ENCODE measurements at regions not wholly inside any gene's neighbourhood (a gene's known extent, or its start where the extent isn't known, plus 50 kb on each side); places are given as distances from the start of the nearest gene placed in this dataset.
A peak's percentile ranks its signal among the peaks of the same experiment; 100 is the strongest.

- in situ Hi-C loops (cut with HindIII; ENCODE audit: low sequenced_read_pairs) = no loop called here
- DNase-seq (ENCODE audit: low spot score) = no peak
Observed at GRCh38 chr1:118744420-118744819, 243.7 kb downstream of the TBX15 start.

GRCh38 chr1:118739501-118739900 is 248.6 kb downstream of the TBX15 start:
- no peak for DNase-seq (ENCODE audit: low spot score)

GRCh38 chr1:118736322-118736721 is 251.8 kb downstream of the TBX15 start:
- no peak for DNase-seq (ENCODE audit: low spot score)
- in situ Hi-C loops (cut with HindIII; ENCODE audit: low sequenced_read_pairs) = no loop called here

More at GRCh38 chr1:118739501-118739900, 248.6 kb downstream of the TBX15 start:
- in situ Hi-C loops (cut with HindIII; ENCODE audit: low sequenced_read_pairs) = no loop called here

- in situ Hi-C loops (cut with HindIII; ENCODE audit: low sequenced_read_pairs) = no loop called here
- no peak for DNase-seq (ENCODE audit: low spot score)
Observed at GRCh38 chr1:118717893-118718292, 270.2 kb downstream of the TBX15 start.

- in situ Hi-C loops (cut with HindIII; ENCODE audit: low sequenced_read_pairs) = no loop called here
- no peak for DNase-seq (ENCODE audit: low spot score)
Observed at GRCh38 chr1:118716775-118717174, 271.4 kb downstream of the TBX15 start.

- in situ Hi-C loops (cut with HindIII; ENCODE audit: low sequenced_read_pairs) = no loop called here
- DNase-seq (ENCODE audit: low spot score) = no peak
Observed at GRCh38 chr1:118711356-118711755, 276.8 kb downstream of the TBX15 start.

- in situ Hi-C loops (cut with HindIII; ENCODE audit: low sequenced_read_pairs) = no loop called here
- no peak for DNase-seq (ENCODE audit: low spot score)
Observed at GRCh38 chr1:118698911-118699310, 289.2 kb downstream of the TBX15 start.

DNA sequence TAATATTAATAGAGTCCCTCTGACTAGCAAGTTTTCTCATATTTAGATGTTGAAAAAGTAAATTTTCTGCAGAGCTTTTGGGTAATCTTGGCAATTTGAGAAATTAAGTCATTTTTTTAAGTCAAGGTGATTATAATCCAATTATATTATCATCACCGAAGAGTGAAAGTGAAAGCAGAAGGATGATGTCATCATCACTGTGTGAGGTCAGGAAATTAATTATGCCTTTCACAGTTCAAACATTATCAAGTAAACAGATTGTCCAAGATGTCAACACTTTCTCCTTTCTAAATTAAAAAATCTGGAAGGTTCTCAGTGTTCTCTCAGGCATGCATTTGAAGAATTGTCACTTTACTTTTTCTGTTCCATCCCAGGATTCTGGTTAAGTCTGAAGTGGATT is 296.0 kb downstream of the TBX15 start:
- in situ Hi-C loops (cut with HindIII; ENCODE audit: low sequenced_read_pairs) = no loop called here
- no peak for DNase-seq (ENCODE audit: low spot score)

DNA sequence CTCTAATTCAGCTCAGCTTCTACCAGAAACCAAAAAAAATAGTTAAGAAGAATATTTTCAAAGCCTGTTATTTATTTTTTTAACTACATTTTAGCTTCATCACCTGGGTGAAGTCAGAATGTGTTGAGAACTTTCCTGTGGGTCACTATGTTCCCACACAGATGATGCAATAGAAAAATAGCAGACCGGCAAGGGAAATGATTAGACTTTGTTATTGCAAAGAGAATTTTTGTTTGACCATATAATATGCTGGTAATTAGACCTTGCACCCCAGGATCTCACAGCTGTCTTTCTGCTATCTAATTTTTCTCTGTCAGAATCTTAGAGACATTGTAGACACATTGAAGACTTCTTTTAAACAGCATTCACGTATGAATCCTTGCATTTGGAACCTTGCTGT is 299.3 kb downstream of the TBX15 start:
- in situ Hi-C loops (cut with HindIII; ENCODE audit: low sequenced_read_pairs) = no loop called here
- no peak for DNase-seq (ENCODE audit: low spot score)

- DNase-seq (ENCODE audit: low spot score) = no peak
Observed at GRCh38 chr1:118661769-118662320, 326.3 kb downstream of the TBX15 start.

GRCh38 chr1:118660769-118661168 is 327.4 kb downstream of the TBX15 start:
- in situ Hi-C loops (cut with HindIII; ENCODE audit: low sequenced_read_pairs) = no loop called here
- no peak for DNase-seq (ENCODE audit: low spot score)

More at GRCh38 chr1:118661769-118662320, 326.3 kb downstream of the TBX15 start:
- in situ Hi-C loops (cut with HindIII; ENCODE audit: low sequenced_read_pairs) = no loop called here

DNA sequence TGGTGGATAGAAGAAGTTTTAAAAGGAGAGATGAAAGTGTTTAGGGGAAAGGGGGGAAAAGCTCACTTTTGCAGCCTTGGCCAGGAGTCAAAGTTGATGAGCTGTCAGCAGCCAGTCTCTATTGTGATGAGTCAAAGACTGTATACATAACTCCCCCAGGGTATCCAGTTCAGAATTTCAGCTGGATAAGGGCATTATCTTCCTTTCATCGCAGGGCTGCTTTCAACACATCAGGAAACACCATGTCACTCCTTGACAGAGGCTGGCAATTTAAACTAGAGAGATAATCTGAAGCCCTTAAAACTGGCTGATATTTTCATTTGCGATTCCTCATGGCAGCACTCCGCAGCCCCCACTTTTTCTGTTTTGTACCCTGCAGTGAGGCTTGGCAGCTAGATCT is 328.5 kb downstream of the TBX15 start:
- in situ Hi-C loops (cut with HindIII; ENCODE audit: low sequenced_read_pairs) = no loop called here
- DNase-seq (ENCODE audit: low spot score) = no peak

DNA sequence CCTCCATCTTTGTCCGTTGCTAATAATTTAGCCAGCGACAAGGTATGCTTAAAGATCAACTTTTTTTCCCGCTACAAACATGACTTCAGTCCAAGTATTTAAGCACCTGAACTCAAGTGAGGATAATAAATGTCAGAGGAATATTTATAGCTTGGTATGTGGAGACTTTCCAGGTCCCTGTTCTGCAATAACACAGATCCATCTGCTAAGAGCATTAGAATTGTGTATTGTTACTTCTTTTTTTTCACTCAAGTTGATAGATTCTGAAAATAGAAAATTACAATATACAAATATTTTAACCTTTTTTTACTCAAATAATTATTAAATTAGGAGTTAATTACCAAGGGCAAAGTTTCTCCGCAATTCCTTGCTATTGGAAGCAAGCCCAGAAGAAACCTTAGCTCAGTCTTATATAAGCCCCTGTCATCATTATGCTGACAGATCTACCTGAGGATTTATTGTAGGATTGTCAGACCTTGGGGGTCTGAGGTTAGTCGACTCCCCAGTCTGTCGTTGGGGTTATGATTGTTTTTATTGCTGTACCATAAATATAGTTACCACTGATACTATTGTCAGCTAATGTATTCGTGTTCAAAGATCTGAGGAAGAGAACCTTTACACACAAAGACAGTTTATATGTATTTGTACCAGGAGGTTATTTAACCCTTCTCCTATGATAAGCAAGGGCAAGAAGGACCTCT is 337.9 kb downstream of the TBX15 start:
- in situ Hi-C loops (cut with HindIII; ENCODE audit: low sequenced_read_pairs) = no loop called here

DNA sequence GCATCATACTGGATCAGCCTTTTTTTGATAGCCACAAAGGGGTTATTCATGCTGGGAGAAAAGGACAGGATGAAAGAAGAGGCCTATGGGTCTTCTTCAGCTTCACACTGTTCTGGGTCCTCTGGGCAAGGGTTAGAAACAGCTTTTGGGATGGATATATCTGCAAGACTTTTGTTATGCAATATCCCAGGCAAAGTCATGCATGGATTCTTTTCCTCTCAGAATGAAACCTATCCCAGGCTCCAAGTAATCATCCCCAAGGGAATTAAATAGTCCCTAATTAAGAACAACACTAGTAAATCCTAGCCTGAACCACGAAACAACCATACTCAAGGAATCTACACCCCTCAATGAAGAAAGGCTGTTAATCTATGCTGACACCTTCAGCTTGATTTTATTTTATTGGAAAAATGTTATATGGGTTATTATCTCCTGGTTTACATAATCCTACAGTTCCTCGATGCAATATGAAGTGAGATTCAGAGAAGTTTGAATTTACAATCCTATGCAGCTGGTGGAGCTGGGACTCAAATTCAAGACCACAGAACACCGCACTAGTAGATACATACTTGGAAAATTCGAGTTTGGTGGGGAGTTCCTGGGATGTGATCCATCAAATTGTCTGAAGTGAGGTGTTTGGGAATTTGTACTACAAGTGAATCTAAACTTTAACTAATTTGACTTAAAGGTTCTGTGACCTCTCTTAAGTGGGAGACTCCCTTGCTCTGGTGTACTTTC is 338.6 kb downstream of the TBX15 start:
- DNase-seq (ENCODE audit: low spot score) = no peak
- in situ Hi-C loops (cut with HindIII; ENCODE audit: low sequenced_read_pairs) = no loop called here

More for the DNA sequence above, 337.9 kb downstream of the TBX15 start:
- peak; percentile 15 for DNase-seq (ENCODE audit: low spot score)

DNA sequence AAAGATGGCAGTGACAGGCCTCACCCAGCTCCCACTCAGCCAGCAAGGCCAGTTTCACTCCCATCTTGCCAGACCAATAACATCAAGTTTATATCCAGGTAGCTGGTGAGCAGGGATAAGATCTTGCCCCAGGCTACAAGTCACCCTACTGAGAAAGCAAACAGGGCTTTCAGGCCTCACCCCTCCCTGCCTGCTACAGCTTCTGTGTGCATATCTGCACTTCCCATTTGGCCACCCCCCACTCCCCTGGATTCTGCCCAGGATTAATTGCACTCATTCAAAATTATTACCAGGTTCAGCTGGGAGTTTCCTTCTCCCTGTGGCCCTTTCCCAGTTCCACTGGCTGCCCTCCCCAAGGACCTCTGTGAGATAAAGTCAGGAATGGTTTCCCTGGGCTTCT is 352.1 kb downstream of the TBX15 start:
- in situ Hi-C loops (cut with HindIII; ENCODE audit: low sequenced_read_pairs) = no loop called here

GRCh38 chr1:118627435-118627834 is 360.7 kb downstream of the TBX15 start:
- in situ Hi-C loops (cut with HindIII; ENCODE audit: low sequenced_read_pairs) = no loop called here
- no peak for DNase-seq (ENCODE audit: low spot score)

More for the DNA sequence above, 352.1 kb downstream of the TBX15 start:
- no peak for DNase-seq (ENCODE audit: low spot score)

DNA sequence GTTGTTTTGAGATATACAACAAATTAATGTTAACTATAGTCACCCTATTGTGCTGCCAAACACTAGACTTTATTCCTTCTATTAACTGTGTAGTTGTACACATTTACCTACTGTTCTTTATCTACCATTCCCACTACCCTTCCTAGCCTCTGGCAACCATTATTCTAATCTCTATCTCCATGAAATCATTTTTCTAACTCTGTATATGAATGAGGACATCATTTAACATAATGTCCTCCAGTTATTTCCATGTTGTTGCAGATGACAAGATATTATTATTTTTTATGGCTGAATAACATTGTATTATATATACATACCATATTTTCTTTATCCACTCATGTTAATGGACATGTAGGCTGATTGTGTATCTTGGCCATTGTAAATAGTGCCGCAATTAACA is 366.3 kb downstream of the TBX15 start:
- no peak for DNase-seq (ENCODE audit: low spot score)
- in situ Hi-C loops (cut with HindIII; ENCODE audit: low sequenced_read_pairs) = no loop called here

DNA sequence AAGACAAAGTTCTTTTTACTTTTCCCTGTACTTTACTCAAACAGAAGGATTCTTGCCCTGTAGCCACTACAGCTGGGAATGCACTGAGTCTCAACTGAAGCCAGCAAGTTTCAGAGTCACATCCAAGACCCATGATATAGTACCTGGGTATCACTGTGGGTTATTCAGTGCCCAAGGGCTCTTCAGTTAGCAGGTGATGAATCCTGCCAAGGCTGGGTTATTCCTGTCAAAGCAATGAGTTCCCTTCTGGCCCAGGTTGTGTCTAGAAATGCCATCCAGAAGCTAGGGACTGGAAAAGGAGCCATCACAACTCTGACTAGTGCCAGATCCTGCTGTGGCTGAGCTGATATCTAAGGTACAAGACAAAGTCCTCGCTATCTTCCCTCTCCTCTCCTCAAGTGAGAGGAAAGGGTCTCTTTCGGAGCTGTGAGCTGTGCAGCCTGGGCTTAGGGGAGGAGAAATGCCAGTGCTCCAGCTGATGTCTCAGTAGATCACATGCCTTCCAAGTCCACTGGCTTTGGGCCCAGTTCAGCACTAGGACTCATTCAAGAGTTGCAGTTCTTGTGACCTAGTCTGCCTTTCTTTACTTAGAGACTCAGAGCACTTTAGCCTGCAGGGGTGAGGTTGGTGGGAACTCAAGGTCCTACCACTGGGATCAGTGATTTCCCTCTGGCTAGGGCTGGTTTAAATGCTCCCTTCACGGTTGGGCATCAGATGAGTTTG is 369.4 kb downstream of the TBX15 start:
- in situ Hi-C loops (cut with HindIII; ENCODE audit: low sequenced_read_pairs) = no loop called here
- no peak for DNase-seq (ENCODE audit: low spot score)

DNA sequence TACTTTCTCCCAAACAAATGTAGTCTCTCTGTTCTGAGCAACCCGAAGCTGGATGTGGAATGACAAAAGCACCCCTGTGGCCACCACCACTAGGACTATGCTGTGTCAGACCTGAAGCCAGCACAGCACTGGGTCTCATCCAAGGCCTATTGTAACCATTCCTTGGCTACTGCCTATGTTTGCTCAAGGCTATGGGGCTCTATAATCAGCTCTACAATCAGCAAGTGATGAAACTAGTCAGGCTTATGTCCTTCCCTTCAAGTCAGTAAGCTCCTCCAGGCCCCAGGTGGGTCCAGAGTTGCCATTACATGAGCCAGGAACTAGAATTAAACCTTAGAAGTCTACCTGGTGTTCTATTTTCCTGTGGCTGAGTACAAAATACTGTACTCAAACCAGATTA is 370.2 kb downstream of the TBX15 start:
- DNase-seq (ENCODE audit: low spot score) = no peak
- in situ Hi-C loops (cut with HindIII; ENCODE audit: low sequenced_read_pairs) = no loop called here

DNA sequence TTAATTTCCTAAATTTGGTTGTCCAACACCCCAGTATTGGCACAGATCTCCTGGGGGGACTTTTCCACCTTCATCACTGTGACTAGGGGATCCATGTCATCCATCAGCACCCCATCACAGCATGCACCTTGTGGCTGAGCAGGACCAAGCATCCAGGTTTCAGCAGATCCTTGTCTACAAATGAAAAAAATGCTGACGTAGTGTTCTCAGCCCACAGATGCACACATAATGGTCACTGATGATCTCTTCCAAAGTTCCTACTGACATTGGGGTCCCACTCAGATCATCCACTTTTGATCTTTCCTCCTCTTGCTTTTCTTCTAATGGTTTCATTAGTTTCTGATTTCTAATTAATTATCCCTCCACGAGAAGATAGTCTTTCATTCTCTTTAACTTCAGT is 373.1 kb downstream of the TBX15 start:
- in situ Hi-C loops (cut with HindIII; ENCODE audit: low sequenced_read_pairs) = no loop called here

More for the DNA sequence above, 373.1 kb downstream of the TBX15 start:
- no peak for DNase-seq (ENCODE audit: low spot score)
